Stomach (tissue), 4 donors: ENCODE measurements at regions not wholly inside any gene's neighbourhood (a gene's known extent, or its start where the extent isn't known, plus 50 kb on each side); places are given as distances from the start of the nearest gene placed in this dataset.

Experiments
- CTCF ChIP-seq, 7 experiments: fragments of 450-650 bp in 4 of 7; fragments of 200-600 bp in 3 of 7; sonication (generic) in 3 of 7; IDR thresholded peaks; one replicate each; pipeline ENCODE4 v1.5.1; 2016 to 2019; ENCODE audit warnings: antibody characterized with exemption in 7 of 7, control low read depth in 2 of 7, mild to moderate bottlenecking in 1 of 7
- EP300 ChIP-seq: sonication (generic); formaldehyde crosslinking; IDR thresholded peaks from one replicate; pipeline ENCODE4 v1.6.1; 2017; ENCODE audit warnings: antibody characterized with exemption
- POLR2A ChIP-seq, 4 donors: fragments of 450-650 bp; IDR thresholded peaks; one replicate each; pipeline ENCODE4 v1.6.1; 2016; ENCODE audit warnings: antibody characterized with exemption in 4 of 4, control low read depth in 2 of 4, mild to moderate bottlenecking in 1 of 4, moderate library complexity in 1 of 4
- POLR2AphosphoS5 ChIP-seq, 3 donors: sonication (generic); formaldehyde crosslinking; IDR thresholded peaks; one replicate each; pipeline ENCODE4 v1.6.1; 2016; ENCODE audit warnings: antibody characterized with exemption in 3 of 3

DNA sequence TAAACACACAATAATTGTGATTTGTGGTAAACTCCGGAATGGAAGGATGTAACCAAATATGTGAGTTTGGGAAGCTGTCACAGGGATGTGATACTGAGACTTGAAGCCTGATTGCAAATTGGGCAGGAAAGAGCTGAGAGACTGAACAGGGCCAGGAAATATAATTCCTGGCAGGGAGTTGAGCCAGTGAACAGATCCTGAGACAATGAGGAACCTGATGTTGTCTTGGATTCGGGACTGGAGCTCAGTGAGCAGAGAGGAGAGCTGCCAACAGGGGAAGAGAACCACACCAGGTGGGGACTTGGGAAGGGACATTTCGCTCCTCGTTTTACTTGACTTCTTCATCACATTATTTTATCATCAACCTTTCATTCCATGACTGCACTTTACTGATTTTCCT, 386.0 kb downstream of the TLL1 start:
- TF ChIP-seq POLR2A (IDR thresholded peaks at IDR 0.05) (no peak), CTCF (IDR thresholded peaks at IDR 0.05) (no peak), POLR2AphosphoS5 (IDR thresholded peaks at IDR 0.05) (no peak), EP300 (no peak)
